Smooth muscle cell (in vitro differentiated cells): ENCODE measurements at regions not wholly inside any gene's neighbourhood (a gene's known extent, or its start where the extent isn't known, plus 50 kb on each side); places are given as distances from the start of the nearest gene placed in this dataset.

ENCODE experiments used
- DNase-seq: peaks from one replicate; lab custom pipeline; 2025; ENCODE audit not compliant: unreplicated experiment; lab: John Stamatoyannopoulos, UW
- H2AFZ ChIP-seq: fragments of 200-600 bp; sonication (generic); 2 replicates; pipeline ENCODE4 v1.6.0; 2016; ENCODE audit warnings: antibody characterized with exemption, low read depth, mild to moderate bottlenecking
- H3F3A ChIP-seq: fragments of 200-600 bp; sonication (generic); 2 replicates; pipeline ENCODE4 v1.6.0; 2017; ENCODE audit warnings: antibody characterized with exemption, low read depth
- H3K27ac ChIP-seq: fragments of 200-600 bp; sonication (generic); 2 replicates; pipeline ENCODE4 v1.5.1; 2016; ENCODE audit warnings: low read depth, mild to moderate bottlenecking
- H3K27me3 ChIP-seq: fragments of 200-600 bp; sonication (generic); 2 replicates; pipeline ENCODE4 v1.6.1; 2016; ENCODE audit warnings: low read depth, mild to moderate bottlenecking
- H3K36me3 ChIP-seq: fragments of 200-600 bp; sonication (generic); 2 replicates; pipeline ENCODE4 v1.5.1; 2016; ENCODE audit warnings: low read depth
- H3K4me1 ChIP-seq: fragments of 200-600 bp; sonication (generic); 2 replicates; pipeline ENCODE4 v1.5.1; 2016; ENCODE audit warnings: low read depth
- H3K4me2 ChIP-seq: fragments of 200-600 bp; sonication (generic); 2 replicates; pipeline ENCODE4 v1.6.0; 2016; ENCODE audit warnings: mild to moderate bottlenecking
- H3K4me3 ChIP-seq: fragments of 200-600 bp; sonication (generic); 2 replicates; pipeline ENCODE4 v1.5.1; 2016; ENCODE audit warnings: mild to moderate bottlenecking
- H3K79me2 ChIP-seq: fragments of 200-600 bp; sonication (generic); 2 replicates; pipeline ENCODE4 v1.6.0; 2016; ENCODE audit warnings: low read depth, mild to moderate bottlenecking
- H3K9ac ChIP-seq: fragments of 200-600 bp; sonication (generic); 2 replicates; pipeline ENCODE4 v1.6.0; 2016; ENCODE audit warnings: low read depth
- H3K9me3 ChIP-seq: fragments of 200-600 bp; sonication (generic); replicated peaks from 2 replicates; pipeline ENCODE4 v1.5.1; 2016; ENCODE audit warnings: low read depth
- H4K20me1 ChIP-seq: fragments of 200-600 bp; sonication (generic); 2 replicates; pipeline ENCODE4 v1.6.0; 2016; ENCODE audit warnings: low read depth
- CTCF ChIP-seq: fragments of 200-600 bp; sonication (generic); IDR thresholded peaks from 2 replicates; pipeline ENCODE4 v1.5.1; 2017; ENCODE audit warnings: borderline replicate concordance, mild to moderate bottlenecking, antibody characterized with exemption; ENCODE audit not compliant: insufficient read depth, poor library complexity, severe bottlenecking
- WGBS: methylation state at CpG from one replicate; pipeline ENCODE4 v1.1.7; 2016; ENCODE audit warnings: low lambda C conversion rate; 5-methylcytosine and 5-hydroxymethylcytosine counted together

GRCh38 chr2:150620416-150620815, 132.9 kb upstream of the RND3 start:
- Histone ChIP-seq H4K20me1 (no peaks in the 10 kb centered on the region), H3K9ac (peak overlapping the region; percentile 80), H3K27me3 (no peaks in the 10 kb centered on the region), H3K36me3 (no peaks in the 10 kb centered on the region), H3K27ac (peak overlapping the region; percentile 97), H3K4me3 (no peak overlapping the region), H3K9me3 (no peaks in the 10 kb centered on the region), H3K79me2 (no peaks in the 10 kb centered on the region), H3F3A (peaks cover 28% of the 10 kb centered on the region), H3K4me2 (peak overlapping the region; percentile 66), H2AFZ (no peak overlapping the region), H3K4me1 (peaks cover 40% of the 10 kb centered on the region)
- DNase-seq = no peak
- no peak for TF ChIP-seq CTCF

DNA sequence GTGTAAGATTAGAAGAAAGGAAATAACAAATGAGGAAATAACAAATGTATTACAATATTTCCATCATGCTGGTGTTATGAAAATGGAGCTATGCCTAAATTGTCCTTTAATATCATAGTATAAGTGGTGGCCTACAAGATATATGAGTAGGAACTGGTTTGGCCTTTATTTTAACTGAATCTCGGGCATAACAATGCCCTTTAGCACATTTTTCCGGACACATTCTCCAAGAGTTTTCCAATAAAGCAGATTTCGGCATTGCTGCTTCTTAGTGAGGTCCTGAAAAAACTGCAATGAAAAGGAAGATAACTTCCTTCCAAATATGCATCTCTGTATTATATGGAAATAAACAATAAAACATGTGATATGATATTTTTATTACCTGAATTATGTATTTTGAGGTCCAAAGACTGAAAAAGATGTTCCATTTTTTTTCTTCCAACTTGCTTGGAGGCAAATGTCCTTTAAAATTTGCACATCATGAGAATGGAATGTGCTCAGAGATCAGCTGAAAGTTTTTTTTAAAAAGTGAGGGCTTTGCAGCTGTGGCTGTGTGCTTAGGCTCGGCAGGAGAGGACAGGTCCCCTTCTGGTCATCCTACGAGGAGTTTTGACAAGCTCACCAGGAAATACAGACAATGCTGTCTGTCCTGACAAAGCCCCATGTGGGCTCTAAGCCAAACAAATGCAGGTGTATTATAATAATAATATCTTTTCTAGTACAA, 132.3 kb upstream of the RND3 start:
- Histone ChIP-seq H2AFZ (no peak overlapping the region), H3K4me3 (no peak overlapping the region), H3K4me1 (peaks cover 40% of the 10 kb centered on the region), H3K9me3 (no peaks in the 10 kb centered on the region), H3K4me2 (peak overlapping the region; percentile 69), H3K27me3 (no peaks in the 10 kb centered on the region), H3F3A (peaks cover 28% of the 10 kb centered on the region), H3K9ac (peak overlapping the region; percentile 80), H4K20me1 (no peaks in the 10 kb centered on the region), H3K79me2 (no peaks in the 10 kb centered on the region), H3K36me3 (no peaks in the 10 kb centered on the region), H3K27ac (peak overlapping the region; percentile 97)
- TF ChIP-seq CTCF = no peak
- WGBS = 38% methylated on average over 5 of the region's 5 CpGs
- no peak for DNase-seq

- no peaks in the 10 kb centered on the region for H3K27me3 ChIP-seq
- no peak for TF ChIP-seq CTCF
- peak overlapping the region; percentile 97 for H3K27ac ChIP-seq
- no peaks in the 10 kb centered on the region for H3K9me3 ChIP-seq
- peak overlapping the region; percentile 81 for H3K9ac ChIP-seq
- no peaks in the 10 kb centered on the region for H3K36me3 ChIP-seq
- H3K4me1 ChIP-seq = peaks cover 40% of the 10 kb centered on the region
- no peak overlapping the region for H2AFZ ChIP-seq
- no peak for DNase-seq
- H3K4me3 ChIP-seq = no peak overlapping the region
- peak overlapping the region; percentile 69 for H3K4me2 ChIP-seq
- no peaks in the 10 kb centered on the region for H4K20me1 ChIP-seq
- WGBS = 21% methylated on average over 7 of the region's 7 CpGs
- no peaks in the 10 kb centered on the region for H3K79me2 ChIP-seq
- peaks cover 28% of the 10 kb centered on the region for H3F3A ChIP-seq
These were observed 130.9 kb upstream of the RND3 start for GRCh38 chr2:150618245-150618895.
